HG02852 (cell line): ENCODE measurements at regions not wholly inside any gene's neighbourhood (a gene's known extent, or its start where the extent isn't known, plus 50 kb on each side); places are given as distances from the start of the nearest gene placed in this dataset.
"Not testable (repeated sequence)": the region's sequence is repeated elsewhere in the genome, so short reads cannot be mapped to it uniquely, and the experiment has no call there.

Source experiments
- ATAC-seq: cut with Tn5 transposase; IDR thresholded peaks from one replicate; pipeline ENCODE4 v1.9.1; 2021; ENCODE audit warnings: mild to moderate bottlenecking, moderate library complexity; ENCODE audit not compliant: unreplicated experiment

DNA sequence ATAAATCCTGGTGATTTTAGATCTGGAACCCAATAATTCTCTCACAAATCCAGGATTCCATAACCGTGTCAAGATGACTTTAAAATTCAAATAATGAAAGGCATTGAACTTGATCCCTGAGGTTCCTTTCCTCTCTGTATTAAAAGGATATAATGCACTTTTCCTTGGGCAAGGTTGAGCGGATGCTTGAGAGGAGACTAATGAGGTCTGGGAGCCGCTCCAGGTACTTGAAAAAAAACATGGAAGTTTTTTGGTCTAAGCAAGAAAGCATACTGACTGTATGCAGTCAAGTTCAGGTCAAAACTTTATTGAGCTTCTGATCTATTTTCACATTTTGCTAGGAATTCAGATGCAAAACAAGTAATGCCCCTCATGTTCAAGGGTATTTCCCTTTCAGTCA lies 318.5 kb downstream of the RAD51AP2 start:
- ATAC-seq, result no peak

DNA sequence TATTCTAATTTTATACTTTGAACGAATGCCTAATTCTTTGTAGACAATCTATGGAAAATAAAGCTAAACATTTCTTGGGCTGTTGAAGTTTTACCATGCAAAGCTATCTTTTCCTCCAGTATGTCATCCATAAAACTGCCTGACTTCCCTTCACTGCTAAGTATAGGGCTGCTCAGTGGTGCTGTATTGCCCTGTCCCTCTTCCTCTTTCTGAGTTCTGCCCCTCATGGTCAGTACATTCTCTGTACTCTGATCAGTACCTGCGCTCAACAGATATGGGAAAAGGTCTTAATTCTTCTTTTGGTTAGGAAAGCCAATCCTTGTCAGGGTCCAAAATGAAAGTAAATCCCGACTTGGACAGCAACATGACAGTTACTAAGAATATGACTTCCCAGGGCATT lies 321.9 kb downstream of the RAD51AP2 start:
- no peak for ATAC-seq

DNA sequence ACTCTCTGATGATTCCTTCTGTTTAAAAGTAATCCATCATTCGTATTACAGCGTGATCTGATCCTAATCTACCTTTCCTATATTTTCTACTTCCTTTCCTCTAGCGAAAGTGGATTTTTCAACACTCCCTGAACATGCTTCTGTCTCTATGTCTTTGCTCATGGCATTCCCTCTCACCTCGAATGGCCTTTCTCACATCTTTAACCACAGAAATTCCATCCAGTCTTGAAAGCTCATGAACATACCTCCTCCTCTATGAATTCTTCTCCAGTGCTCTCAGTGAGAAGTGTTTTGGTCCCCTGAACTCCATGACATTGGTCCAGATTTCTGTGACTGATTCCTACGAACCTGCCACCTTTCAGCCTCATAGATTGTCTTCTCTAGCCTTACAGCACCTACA lies 323.2 kb downstream of the RAD51AP2 start:
- no peak for ATAC-seq

DNA sequence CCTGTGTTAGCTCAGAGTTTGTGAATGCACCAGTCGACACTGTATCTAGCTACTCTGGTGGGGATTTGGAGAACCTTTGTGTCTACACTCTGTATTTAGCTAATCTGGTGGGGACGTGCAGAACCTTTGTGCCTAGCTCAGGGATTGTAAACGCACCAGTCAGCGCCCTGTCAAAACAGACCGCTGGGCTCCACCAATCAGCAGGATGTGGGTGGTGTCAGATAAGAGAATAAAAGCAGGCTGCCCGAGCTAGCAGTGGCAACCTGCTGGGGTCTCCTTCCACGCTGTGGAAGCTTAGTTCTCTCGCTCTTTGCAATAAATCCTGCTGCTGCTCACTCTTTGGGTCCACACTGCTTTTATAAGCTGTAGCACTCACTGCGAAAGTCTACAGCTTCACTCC lies 324.2 kb downstream of the RAD51AP2 start:
- no peak for ATAC-seq

DNA sequence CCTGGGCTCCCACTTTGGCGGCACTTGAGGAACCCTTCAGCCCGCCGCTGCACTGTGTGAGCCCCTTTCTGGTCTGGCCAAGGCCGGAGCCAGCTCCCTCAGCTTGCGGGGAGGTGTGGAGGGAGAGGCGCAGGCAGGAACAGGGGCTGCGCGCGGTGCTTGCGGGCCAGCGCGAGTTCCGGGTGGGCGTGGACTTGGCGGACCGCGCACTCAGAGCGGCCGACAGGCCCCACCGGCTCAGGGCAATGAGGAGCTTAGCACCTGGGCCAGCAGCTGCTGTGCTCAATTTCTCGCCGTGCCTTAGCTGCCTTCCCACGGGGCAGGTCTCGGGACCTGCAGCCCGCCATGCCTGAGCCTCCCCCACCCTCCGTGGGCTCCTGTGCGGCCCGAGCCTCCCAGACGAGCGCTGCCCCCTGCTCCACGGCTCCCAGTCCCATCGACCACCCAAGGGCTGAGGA lies 324.8 kb downstream of the RAD51AP2 start:
- ATAC-seq, result not testable (repeated sequence)

DNA sequence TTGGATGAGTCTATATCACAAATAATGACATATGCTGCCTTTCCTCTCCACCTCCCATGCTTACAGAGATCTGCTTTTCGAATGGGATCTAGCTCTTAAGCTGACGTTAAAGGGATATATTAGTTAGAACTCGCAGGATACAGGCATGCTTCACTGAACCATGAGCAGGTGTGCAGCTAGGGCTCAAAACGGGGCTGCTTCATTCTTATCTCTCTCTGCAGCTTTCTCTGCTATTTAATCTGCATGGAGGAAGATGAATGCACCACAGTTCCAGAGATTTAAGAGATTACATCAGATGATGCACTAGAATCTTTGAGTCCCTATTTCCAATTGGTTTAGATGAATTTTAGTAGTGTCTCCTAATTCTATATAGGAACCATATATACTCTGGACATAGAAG lies 327.0 kb downstream of the RAD51AP2 start:
- ATAC-seq, result no peak

DNA sequence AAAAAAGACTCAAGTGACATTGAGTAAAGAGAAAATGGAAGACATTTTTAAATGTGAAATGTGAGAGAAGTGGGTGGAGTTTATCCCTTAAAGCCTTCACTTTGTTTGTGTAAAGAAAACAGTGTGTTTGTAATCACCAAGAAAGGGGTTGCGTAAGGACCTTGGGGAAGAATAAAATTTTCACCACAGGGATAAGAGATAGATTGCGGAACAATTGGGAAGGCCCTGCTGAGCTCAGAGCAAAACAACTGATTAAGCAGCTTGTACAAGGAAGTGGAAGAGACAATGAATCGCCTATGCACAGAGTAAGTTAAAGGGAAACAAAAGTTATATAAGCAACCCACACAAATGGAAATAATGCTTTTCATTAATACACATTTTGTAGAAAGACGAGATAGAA lies 327.7 kb downstream of the RAD51AP2 start:
- no peak for ATAC-seq

DNA sequence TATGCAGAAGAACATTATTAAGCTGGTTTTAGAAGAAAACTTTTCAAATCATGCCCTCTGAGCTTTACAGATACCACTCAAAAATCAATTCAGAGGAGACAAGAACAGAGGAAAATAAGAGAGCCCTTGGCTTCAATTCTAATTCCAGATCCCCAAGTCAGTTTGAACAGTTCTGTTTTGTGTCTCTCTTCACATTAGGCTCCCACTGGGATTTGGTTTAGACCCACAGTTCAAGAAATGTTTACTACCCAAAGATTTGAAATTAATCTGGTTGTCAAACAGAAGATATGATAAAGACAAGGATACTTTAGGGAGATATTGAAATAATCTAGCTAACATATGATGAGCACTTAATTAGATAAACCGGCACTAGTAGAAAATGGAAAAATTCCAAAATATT lies 329.5 kb downstream of the RAD51AP2 start:
- ATAC-seq, result no peak

DNA sequence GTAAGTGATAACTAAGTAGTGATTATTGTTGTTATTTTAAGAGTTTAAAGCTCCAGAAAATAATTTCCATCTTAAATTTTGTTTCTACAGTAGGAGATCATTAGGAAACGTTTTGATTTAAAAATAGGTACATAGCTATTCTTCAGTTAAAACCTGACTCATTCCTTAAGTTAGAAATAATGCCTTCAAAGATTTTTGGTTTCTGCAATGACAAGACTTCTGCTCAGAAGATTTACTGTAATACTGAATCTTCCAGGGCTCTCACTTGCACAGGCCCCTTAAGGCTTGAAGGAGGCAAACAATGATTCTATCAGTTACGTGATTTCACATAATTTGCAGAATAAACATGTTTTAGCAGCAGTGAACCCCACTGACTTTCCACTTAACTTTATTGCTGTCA lies 333.7 kb downstream of the RAD51AP2 start:
- ATAC-seq, result peak; percentile 84

DNA sequence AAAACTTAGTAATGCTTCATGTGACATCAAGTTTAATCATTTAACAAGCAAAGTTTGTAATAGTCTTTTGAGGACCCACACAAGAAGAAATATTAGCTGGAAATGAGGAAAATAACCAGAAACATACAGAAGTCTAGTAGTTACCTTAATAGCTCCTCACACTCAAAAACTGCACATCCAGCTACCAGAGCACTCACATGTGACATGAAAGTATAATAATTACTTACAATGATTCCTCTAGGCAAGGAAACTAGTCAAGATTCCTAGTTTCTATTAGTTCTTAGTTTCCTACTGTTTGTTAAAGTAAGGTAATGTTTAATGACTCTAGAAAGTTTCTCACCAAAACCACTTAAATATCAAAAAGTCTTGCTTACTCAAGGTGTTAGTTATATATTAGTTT lies 335.8 kb downstream of the RAD51AP2 start:
- ATAC-seq, result no peak

DNA sequence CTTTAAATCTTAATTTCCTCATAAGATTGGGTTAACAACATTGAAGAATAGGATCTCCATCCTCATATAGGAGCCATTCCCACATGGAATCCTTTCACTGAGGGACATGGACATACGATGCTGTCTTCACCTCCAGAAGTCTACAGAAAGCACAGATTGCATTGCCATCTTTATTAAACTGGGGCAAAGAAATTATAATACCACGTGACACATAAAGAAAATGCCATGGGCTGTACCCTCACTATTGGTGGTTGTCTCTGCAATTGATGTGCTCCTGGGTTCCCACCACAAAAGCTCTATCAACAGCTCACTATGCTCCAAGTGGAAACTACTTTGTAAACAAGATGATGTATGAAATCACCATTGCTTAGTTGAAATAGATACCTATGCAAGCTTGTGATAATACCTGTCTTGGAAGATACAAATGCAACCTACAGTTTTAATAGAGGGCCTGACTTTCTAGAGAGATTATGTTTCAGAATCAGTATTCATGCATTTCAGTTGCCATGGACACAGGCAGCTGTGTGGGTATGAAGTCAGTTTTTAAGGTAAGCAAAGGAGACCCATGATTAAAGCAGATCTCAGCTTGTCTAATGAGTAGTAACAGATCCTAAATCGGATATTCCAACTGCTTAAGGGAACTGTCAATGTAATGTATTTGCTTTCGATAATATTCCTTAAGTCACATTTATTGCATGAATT lies 337.0 kb downstream of the RAD51AP2 start:
- ATAC-seq, result no peak

DNA sequence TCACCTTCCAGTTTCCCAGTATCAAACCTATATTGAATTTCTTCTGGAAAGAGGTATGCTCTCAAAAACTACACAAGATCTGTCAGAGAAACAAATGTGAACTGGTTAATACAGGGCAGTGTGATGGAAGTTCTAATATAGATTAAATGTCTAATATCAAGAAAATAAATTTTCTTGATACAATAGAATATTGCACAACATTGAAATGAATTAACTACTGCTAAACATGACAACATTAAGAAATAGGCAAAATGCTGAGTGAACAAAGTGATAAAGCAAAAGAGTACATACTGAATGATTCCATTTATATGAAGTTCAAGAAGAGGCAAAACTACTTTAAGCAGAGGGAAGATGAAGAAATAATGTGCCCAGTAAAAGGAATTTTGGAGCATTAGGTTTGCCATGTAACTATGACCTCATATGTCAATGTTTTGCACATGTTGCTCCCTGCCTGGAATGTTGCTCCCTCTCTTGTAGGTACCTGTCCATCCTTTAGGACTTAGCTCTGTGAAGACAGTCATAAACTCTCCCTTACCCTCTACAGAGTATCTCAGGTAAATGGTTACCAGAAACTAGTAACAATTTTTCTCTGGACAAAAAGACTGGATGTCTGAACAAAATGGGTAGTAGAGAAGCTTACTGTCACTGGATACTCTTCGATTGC lies 339.0 kb downstream of the RAD51AP2 start:
- ATAC-seq, result no peak

DNA sequence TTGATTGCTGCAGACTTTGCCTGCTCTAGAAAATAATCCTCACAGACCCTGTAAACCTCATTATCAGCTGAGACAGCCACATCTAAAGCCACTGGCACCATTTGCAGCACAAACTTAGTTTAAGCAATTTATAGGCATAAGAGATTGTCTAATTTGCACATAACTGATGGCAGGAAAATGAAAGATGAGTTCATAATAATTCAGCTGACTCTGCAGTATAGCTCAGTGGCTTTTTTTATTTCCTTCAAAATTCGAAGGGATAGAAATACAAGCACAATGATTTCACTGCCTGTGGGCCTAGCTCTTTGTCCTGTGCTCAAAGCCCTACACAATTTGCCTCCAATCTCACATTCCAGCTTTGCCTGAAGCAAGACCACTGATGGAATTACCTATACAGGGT lies 341.2 kb downstream of the RAD51AP2 start:
- no peak for ATAC-seq

DNA sequence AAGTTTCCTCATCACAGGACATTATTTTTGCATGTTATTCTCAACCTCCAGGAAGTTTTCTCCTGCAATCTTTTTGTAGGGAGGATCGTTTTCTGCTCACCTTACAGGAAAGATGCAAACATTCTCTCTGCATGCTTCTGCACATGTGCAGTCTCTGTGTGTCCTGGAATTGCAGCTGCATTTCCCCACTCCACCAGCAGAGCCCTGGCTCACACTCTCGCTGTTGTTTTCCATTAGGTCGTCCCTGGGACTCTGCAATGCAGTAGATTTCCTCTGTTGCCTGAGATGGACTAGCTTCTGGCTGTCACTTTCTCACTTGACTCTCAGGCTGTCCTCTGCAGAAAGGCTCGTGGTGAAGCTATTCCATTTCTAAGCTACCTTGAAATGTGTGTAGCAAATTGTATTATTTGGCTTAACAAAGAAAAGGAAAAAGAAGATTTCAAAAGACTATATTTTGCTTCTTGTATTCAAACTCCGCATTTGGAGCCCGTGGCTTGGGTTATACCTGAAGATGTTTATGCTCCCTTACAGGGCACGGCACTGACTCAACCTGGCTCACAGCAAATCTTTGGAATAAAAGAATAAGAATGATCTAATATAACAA lies 346.7 kb downstream of the RAD51AP2 start:
- peak; percentile 86 for ATAC-seq

DNA sequence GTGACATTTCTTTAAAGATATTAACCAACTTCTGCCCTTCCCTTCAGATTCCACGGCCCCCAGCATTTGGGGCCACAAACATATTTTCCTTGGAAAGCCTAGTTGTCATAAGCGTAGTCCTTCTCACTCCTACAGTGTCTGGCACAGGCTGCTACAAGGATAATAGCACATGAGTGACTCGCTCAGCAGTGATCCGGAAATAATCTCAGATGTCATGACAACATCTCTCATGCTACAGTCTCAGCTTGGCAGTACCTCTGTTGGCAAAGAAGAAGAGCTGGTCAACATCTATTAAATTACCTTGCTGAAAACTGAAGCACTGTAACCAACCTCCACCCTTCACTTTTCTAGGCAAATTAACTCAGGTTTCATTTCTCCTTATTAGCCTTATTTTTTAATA lies 351.7 kb downstream of the RAD51AP2 start:
- no peak for ATAC-seq

DNA sequence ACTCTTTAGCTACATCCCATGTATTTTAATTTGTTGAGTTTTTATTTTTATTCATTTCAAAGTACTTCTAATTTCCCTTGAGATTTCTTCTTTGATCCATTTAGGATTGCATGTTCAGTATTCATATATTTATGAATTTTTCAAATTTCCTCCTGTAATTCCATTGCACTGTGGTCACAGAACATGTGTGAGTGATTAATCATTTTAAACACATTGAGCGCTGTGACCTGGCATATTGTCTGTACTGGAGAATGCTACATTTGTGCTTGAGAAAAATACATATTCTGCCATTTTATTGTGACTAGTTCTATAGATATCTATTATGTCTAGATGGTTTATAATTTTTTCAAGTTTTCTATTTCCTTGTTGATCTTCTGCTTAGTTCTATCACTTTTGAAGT lies 353.7 kb downstream of the RAD51AP2 start:
- ATAC-seq, result no peak

DNA sequence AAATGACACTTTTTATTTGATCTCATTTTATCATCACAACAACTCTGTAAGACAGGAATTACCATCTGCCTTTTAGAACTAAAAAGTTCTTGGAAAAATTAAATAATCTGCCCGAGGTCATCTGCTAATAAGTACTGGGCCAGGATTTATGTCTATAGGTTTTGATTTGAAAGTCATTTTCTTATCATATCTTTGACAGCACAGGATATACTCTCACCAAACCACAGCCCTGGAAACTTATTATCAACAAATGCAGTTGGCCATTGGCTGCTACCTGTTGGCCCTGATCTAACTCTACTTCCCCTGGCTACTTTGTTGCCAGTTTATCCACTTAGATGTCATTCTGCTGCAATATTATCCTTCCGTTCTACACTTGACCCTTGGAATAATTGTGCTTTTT lies 354.6 kb downstream of the RAD51AP2 start:
- ATAC-seq, result no peak

DNA sequence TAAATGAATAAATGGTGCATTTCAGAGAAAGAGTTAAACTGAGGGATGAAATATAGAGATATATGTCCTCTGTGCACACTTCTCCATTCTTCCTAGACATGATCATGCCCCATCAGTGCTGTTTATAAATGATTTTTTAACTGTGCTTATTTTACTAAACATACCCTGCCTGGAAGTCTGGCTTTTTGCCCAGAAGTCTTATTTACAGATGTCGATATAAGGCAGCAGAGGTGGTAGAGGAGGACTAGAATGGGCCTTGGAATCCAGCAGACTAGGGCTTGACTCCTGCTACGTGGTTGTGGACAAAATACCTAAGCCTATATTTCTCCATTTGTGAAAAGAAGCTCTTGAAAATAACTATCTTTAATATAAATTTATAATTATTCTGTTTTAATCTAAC lies 355.5 kb downstream of the RAD51AP2 start:
- no peak for ATAC-seq

DNA sequence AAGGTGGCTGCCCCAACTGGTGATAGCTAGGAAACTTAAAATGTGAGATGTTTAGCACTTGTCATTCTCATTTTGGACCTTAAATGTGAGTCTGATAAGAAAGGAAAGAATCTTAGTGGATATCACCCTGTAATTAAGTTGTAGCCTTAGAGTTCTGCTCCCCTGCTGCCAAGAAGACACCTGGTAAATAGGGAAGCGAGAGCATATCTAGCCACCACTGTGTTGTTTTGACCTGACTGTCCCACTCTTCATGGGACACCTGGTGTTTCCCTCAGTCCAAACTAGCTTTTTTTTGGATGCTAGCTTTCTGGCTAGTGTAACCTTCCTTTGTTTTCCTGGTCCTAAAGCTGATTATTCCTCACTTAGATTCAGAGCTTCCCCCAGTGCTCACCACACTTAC lies 357.6 kb downstream of the RAD51AP2 start:
- peak; percentile 83 for ATAC-seq

DNA sequence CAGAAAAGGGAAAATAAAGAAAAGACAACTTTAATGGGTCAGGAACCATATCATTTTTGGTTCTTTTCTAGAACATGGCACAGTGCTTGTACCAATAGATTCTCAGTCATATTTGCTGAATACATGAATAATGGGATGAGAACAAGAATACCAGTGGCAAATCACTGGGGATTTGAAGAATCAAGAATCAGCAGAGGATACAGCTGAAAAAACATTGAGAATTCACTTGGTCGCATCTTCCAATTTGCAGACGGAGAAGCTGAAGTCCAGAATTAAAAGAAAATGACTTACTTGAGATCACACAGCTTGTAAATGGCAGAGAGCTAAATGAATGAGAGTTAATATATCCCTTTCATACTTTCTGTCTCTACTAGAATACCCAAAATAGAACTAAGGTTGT lies 362.2 kb downstream of the RAD51AP2 start:
- ATAC-seq, result no peak

DNA sequence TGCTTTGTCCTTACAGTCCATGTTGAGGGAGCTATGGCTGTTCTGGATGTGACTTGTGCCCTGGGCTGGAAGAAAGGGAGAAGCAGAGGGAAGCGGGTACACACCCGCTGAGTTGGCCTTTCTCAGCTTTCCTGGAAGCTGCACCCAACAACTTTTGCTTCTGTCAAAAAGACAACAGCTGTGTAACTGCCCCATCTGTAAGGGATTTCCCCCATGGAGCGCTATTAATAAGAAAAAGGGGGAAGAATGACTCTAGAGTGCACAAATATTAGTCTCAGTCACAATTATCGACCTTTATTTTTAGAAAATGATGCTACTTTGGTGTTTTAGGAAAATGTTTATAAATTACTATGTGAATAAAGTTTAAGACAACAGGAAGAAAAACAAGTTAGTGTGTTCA lies 368.3 kb downstream of the RAD51AP2 start:
- no peak for ATAC-seq

DNA sequence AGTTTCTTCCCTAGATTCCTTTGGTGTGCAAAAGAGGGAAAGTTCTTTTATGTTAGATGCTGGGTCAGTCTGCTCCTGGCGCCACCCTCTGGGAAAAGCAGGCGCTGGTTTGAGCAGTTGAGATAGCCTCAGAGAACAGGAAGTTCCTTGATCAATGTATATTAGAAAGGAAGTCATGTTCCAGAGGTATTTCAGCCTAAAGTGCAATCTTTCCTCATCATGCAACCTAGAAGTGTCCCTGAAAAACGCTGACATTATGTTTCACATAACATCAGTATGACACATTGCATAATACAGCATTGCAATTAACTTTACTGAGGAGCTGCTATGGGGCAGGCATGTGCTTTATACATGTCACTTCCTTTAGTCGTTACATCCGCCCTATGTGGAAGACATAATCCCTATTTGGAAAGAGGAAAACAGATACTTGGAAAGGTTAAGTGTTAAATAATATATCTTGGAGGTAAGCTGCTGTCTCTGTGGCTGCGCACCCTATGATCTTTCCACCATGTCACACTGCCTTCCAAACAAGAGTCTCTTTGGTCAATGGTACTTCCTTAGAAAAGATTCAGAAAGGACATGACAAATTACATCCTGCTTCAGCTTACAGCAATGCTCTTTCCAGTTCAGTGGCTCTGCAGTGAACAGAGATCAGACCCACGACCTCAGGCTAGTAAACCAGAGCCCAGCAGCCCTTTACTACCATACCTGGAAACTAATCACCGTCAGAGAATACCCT lies 369.7 kb downstream of the RAD51AP2 start:
- ATAC-seq, result no peak
